GM18499 (cell line): ENCODE measurements at regions not wholly inside any gene's neighbourhood (a gene's known extent, or its start where the extent isn't known, plus 50 kb on each side); places are given as distances from the start of the nearest gene placed in this dataset.
"Not testable (repeated sequence)": the region's sequence is repeated elsewhere in the genome, so short reads cannot be mapped to it uniquely, and the experiment has no call there.

Experiments
- ATAC-seq: cut with Tn5 transposase; IDR thresholded peaks from one replicate; pipeline ENCODE4 v1.9.1; 2021; ENCODE audit warnings: moderate number of reproducible peaks; ENCODE audit not compliant: insufficient read depth, unreplicated experiment

- no peak for ATAC-seq
Measured at GRCh38 chr7:12927635-12928434, 240.4 kb downstream of the ARL4A start.

GRCh38 chr7:12929476-12930140 is 242.2 kb downstream of the ARL4A start:
- ATAC-seq: no peak

- ATAC-seq: no peak
Measured at GRCh38 chr7:12930534-12930933, 243.1 kb downstream of the ARL4A start.

GRCh38 chr7:12931465-12931864 is 244.0 kb downstream of the ARL4A start:
- ATAC-seq: not testable (repeated sequence)

- no peak for ATAC-seq
Measured at GRCh38 chr7:12939694-12940093, 252.3 kb downstream of the ARL4A start.

GRCh38 chr7:12941512-12941911 is 254.1 kb downstream of the ARL4A start:
- ATAC-seq: no peak

DNA sequence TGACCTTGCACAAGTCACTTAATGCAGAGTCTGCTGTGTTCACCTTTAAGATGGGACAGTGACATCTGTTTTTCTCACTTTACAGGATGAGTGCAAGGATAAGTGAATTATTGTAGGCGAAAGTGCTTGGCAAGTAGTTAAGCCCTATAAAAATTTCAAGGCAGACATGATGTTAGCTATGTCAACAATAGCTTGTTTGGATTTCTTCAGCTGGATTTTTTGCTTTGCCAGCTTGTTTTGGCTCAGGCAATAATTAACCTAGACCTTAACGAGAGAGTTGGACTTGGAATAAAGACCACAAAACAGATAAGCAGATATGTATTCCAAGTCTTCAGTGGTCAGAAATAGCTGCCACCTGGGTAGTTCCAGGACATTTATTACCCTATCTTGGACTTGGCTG is 255.2 kb downstream of the ARL4A start:
- no peak for ATAC-seq

- no peak for ATAC-seq
Measured at GRCh38 chr7:12943781-12944180, 256.3 kb downstream of the ARL4A start.

- ATAC-seq: no peak
Measured at GRCh38 chr7:12945901-12946300, 258.5 kb downstream of the ARL4A start.

DNA sequence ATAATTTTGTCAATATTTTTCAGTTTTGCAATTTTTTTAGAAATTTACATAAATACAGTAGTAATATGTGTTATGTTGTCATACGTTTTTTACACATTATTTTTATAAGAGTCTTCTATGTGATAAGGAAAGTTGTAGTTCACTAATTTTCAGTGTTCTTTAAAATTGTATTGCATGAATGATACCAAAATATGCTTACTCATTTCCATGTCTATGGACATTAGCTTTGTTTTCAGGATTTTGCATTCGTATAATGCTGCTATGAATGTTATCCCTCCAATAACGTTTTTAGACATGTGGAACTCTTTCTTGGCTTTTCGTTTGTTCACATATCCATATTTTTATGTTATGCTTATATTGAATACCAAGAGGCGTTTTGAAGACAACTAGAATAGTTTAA is 260.0 kb downstream of the ARL4A start:
- no peak for ATAC-seq

- ATAC-seq: no peak
Measured at GRCh38 chr7:12949060-12949931, 261.9 kb downstream of the ARL4A start.

- ATAC-seq: no peak
Measured at GRCh38 chr7:12951397-12951801, 264.0 kb downstream of the ARL4A start.

DNA sequence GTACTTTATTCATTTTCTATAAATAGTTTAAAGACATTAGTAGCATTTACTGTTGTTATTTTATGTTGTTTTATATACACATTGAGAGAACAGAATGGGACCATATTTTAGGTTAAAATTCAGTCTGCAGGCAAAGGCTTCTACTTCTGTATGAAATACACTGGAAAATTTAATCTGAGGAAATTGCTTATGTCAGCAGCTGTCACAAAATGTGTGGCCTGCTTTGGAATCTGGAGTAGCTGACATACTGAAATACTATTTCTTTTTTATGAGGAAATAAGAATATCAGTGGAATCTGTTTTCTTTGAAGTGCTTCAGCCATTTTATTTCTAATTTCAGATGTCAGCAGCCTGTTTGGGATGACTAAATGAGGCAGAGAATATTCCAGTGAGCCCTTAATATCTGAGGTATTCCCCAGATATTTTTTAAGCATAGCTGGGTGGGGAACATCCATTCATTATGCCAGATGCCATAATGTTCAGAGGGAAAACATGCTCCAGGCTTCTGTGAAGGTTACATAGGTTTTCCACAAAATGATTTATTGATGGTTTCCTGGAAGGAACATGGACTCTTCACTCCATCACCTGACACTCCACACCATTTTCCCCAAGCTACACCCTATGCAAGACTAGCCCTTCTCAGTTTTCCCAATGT is 267.1 kb downstream of the ARL4A start:
- ATAC-seq: no peak

GRCh38 chr7:12957487-12957886 is 270.1 kb downstream of the ARL4A start:
- no peak for ATAC-seq

DNA sequence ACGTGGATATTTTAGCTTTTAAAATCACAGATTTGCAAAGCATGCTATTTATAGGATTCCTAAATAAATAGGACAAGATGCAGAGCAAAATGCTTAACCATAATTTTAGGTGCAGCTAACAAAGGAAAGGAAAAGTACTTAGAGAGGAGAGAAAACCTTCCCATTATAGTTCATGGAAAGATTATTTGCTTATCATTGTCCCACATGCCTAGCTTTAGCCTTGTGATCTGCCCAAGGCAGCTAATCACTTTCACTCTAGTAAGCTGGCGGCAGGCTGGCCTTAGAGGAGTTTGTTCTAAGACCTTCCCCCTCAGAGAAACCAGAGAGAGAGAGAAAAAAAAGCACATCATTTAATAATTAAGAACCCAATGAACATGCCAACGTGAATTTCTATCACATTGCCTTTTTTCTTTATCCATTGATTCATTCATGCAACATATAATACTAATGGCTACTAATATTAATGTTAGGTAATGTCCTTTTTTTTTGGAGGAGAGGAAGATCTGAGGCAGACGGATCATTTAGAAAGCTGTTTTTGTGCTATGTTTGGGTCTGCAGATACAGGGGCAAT is 274.6 kb downstream of the ARL4A start:
- ATAC-seq: no peak

DNA sequence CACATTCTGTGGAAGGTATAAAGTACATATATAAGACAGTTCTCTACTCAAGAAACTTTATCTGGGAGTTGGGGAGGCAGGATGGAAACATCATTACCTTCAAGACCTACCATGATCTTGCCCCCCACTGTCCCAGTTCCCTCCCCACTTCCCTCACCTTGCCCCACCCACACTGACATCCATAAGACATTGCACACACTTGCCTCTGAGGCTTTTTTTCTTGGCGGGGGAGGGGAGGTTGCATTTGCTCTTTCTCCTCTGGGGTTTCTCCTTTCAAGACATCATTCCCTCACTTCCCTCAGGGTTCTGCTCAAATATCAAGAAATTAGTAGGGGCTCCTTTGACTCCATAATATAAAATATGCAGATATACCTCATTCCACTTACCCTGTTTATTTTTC is 276.0 kb downstream of the ARL4A start:
- ATAC-seq: no peak

DNA sequence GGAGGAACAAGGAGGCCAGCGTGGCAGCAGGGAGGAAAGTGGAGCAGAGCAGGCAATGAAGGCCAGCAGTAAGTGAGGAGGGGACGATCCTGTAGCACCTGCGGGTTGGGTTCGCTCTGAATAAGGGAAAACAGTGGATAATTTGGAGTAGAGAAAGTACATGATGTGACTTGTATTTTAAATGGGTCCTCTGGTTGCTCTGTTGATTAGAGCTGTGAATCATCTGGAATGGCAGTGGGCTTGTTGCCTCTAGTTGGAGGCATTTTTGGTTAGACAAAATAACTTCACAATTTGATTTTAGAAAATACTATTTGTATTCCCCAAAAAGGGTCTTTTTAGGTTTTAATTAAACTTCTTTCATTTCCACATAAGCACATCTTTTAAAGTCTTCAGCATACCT is 277.4 kb downstream of the ARL4A start:
- no peak for ATAC-seq

DNA sequence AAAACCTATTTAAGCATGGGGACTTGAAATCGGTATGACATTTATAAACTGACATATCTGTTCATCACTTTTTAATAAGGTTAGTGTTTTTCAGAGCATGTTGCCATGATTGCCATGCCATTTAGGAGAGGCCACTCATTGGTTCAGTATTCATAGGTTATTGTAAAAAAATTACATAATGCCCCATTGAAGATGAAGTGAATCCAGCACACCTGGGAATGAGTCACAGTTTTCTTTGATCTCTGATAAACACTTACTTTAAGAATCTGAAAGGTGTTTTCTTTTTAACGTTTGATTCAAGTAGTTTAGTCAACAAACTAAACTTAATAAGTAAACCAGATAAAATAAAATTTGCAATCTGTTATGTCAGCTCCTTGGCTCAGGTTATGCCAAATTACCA is 278.3 kb downstream of the ARL4A start:
- no peak for ATAC-seq

DNA sequence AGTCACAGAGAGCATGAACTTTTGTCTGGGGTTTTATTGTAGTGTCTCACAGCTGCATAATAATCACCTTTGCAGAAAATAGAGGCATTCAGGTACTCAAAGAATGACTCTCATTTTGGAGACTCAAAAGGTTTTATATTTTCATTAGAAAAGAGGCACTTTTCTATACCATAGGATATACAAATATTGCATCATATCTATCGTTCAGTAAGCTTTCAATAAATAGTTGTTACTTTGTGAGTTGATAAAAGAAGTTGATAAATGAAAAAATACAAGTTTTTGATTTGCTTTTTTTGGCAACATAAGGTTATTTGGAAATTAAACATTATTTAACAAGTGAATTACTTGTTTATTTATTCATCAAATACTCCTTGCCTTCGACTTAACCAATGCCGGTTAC is 279.9 kb downstream of the ARL4A start:
- ATAC-seq: no peak

DNA sequence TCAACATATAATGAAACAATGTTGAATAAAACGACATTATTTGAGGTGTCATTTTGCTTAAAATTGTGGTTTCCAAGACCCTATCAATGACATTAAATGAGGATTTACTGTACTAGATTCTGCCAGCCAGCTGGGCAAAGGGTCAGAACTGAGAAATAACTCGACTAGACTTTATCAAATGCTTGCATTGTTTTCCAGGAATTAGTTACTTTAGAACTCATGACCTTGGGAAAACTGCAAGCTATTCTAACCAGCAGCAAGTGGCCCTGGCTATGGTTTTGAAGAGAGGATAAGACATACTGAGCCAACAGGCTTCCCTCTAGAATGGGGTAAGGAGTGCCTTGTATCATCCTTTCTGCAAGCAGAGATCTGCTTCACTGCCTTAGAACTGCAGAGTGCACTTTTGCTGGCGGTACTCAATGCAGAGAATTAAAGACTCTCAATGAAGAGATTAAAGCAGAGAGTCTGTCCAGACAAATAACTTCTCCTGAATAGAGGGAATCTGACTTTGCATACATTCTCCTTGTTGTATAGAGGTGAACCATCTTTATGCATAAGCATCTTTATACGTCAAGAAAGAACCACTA is 281.5 kb downstream of the ARL4A start:
- ATAC-seq: no peak
